ENCODE measurements at regions not wholly inside any gene's neighbourhood (a gene's known extent, or its start where the extent isn't known, plus 50 kb on each side); places are given as distances from the start of the nearest gene placed in this dataset.

DNA sequence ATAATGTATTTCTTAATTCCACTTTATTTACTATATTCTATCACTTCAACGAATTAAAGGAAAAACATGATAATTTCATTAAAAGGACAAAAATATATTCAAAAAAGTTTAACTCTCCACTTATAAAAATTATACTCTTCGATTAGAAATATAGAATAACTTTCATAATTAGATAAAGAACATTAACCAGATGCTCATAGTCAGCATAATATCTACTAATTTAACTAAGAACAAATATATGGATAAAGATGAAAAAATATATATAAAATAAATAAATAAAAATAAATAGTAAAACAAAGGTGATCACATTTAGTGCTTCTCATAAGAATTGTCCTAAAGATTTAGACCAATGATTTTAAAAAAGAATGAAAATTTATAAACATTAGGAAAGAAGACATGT is 1065.2 kb upstream of the CNTN5 start:
- DNase-seq (ENCODE audit: low read depth) = no peak

DNA sequence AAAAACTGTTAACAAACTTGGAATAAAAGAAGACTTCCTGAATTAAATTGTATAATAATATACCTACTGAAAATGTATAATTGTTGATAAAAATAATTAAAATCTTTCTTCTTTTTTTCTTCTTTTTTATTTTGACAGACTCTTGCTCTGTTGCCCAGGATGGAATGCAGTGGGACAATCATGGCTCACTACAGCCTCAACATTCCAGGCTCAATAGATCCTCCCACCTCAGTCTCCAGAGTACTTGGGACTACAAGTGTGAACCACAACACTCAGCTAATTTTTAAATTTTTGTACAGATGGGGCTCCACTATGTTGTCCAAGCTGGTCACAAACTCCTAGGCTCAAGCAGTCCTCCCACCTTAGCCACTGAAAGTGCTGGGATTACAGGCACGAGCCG is 1063.8 kb upstream of the CNTN5 start:
- no peak for DNase-seq (ENCODE audit: low read depth)

DNA sequence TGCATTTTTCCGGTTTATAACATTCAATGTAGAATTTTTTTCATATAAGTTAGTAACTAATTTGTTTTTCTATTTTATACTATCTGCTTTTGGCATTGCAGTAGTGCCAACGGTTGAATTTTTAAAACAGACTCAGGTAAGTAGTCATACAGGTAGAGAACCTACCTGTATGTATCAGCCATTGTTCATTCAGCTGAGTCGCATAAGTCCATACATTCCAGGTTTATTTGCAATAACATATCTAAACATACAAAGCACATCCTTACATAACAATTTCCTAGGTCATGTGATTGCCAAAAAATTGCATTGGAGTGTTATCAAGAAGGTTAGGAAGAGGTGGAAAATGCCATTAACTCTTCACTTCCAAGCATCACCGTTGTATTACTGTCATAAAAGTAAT is 1059.3 kb upstream of the CNTN5 start:
- DNase-seq (ENCODE audit: low read depth) = no peak

DNA sequence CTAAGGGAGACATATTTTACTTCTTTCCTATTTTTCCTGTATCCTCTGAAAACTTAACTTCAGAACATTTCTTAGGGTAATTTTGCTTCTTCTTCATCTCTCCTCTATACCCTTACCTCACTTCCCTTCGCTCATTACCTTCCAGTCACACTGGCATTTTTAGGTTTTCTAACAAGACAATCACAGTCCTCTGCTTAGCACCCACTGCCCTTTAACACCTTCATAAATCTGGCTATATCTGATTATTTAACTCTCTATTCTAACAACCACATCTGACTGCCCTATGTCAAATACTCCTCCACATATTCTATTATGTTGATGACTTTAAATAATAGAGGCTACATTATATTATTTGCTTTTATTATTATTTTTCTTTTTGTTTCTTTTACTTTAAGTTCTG is 1058.0 kb upstream of the CNTN5 start:
- no peak for DNase-seq (ENCODE audit: low read depth)

DNA sequence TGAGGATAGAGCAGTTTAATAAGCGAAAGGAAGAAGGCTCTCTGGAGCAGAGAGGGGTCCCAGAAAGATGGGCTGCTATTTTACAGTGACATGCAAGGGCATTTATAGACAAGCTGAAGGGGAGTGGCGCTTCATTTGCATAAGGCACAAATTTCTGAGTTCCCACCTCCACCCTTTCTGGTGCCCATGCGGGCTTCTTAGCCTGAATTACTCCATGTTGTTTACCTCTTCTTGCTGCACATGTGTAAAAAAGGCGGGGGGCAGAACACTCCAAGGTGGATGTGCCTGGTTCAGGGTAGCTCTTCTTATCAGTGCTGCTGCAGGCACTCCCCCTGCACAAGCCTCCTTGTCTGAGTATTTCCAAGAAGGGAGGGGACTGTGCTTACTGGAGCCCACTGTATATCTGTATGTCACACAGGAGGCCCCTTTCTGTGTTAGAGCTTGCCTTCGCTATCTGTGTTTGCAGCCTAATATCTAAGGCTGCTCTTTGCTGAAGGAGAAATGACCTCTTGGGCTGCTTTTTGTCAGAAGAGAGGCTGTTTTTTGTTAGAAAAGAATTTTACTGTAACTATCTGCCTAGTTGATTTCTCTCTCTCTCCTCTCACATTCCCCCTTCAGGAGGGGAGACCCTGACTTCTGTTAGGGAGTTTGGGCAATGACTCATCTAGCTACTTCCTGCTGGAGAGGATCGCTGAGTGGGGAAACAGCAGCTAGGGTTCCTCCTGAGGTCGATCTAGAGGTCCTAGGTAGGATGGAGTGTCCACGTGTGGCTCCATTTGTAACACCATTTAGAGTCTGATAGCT is 1057.0 kb upstream of the CNTN5 start:
- DNase-seq (ENCODE audit: low read depth) = no peak

DNA sequence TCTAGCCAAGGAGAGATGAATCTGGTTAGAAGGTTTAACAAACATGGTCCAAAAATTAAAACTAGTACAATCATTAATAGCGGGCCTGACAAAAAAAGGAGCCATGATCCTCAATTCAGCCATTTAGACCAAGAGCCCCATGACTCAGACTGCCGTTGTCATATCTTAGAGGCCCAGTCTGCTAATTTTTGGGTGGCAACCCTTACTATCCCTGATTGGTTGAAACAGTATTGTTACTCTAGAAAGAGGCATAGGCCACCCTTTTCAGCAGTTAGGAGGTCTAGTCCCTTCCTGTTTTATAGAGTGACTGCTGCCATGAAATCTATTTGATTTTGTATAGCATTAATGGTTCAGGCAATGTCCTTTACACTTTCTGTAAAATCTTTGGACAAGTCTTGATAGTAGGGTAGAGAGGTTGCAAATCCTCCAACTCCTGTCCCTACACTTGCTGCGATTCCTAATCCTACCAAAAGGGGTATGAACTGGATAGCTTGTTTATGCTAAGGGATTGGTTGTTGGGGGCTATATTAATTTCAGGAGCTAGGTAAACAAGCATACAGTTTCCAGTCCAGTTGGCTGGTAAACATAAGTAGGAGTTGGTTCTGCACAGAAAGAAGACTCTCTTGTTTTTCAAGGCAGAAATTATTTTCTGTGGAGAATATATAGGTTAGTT is 1056.3 kb upstream of the CNTN5 start:
- DNase-seq (ENCODE audit: low read depth) = no peak

DNA sequence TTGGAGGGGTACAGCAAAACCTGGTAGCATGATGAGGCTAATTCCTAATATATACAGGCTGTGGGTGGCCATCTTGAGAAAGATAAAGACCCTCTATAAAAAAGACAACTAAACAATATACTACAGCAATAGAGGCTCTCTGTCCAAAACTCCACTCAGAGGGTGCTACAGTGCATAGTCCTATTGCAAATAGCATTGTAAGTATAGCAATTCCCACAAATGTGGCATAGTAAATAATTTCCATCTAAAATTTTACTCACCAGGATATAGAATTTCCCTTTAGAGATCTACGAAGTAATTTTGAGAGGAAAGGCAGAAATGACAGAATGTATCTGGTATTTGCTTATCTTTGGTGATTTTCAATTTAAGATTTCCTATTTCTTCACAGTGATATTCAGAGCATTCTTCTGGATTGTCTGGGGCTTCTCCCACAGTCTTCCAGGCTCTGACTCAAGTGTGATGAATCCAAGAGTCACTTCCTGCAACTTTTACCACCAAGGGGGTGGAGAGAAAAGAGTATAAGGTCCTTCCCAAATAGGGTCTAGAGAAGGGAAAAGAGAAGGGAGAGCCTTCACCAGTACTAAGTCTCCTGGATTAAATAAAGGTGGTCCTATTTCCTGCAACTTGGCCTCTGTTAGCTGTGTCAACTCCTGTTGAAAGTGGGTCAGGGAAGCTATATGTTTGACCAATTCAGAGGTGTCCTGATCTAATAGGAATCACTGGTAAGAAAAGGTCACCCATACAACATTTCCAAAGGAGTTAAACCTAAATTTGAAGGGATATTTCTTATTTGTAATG is 1054.7 kb upstream of the CNTN5 start:
- DNase-seq (ENCODE audit: low read depth) = no peak

DNA sequence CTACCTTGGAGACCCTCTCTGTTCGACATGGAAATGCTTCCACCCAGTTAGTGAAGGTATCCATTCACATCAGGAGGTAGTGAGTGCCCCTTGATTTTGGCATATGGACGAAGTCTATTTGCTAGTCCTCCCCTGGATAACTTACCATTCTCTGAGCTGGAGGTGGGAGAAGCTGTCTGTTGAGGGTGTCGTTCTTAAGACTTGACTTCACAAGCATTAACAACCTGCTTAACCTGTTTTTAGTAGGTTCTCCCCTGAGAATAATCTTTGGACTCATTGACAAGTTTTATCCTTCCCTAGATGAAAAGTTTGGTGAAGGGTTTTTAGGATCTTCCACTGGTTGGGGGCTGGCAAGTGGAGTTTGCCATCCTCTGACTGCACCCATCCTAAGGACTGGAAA is 1053.8 kb upstream of the CNTN5 start:
- no peak for DNase-seq (ENCODE audit: low read depth)

DNA sequence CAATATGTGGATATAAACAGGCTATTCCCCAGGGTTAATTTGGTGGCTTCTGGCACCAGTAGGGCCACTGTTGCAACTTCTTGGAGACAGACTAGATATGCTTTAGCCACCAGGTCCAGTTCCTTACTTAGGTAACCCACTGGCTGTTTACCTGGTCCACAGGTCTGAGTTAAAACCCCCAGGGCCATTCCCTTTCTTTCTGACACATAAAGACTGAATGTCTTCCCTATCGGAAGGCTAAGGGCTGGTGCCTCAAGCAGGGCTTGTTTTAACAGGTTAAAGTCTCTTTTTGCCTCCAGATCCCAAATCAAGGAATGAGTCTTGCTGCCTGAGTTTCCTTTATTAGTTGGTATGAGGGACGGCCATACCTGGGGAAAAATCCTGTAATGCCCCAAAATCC is 1052.7 kb upstream of the CNTN5 start:
- no peak for DNase-seq (ENCODE audit: low read depth)

DNA sequence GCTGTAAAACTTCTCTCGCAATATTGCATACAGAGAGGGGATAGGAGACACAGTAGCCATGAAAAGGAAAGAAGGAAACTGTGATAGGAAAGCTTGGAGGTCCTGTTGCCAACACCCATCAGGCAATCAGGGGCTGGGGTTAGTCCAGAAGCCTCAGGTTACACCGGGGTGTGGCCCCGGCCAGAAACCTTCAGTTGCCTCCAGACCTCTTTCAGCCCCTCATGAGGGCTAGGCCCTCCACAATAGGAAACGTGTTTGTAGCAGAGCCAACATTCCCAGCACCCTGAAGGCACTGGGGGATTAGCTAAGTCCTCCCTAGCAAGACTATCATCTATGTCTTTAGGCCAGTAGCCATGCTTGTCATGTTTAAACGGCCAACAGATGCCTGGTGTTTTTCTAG is 1048.0 kb upstream of the CNTN5 start:
- DNase-seq (ENCODE audit: low read depth) = no peak

DNA sequence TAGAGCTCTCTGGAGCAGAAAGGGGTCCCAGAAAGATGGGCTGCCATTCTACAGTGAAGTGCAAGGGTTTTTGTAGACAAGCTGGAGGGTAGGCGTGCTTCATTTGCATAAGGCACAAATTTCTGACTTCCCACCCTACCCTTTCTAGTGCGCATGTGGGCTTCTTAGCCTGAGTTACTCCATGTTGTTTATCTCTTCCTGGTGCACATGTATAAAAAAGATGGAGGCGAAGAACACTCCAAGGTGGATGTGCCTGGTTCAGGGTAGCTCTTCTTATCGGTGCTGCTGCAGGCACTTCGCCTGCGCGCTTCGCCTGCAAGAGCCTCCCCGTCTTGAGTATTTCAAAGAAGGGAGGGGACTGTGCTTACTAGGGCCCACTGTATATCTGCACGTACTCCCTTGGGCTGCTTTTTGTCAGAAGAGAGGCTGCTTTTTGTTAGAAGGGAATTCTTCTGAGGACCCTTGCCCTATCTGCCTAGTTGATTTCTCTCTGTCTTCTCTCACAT is 1047.3 kb upstream of the CNTN5 start:
- no peak for DNase-seq (ENCODE audit: low read depth)

DNA sequence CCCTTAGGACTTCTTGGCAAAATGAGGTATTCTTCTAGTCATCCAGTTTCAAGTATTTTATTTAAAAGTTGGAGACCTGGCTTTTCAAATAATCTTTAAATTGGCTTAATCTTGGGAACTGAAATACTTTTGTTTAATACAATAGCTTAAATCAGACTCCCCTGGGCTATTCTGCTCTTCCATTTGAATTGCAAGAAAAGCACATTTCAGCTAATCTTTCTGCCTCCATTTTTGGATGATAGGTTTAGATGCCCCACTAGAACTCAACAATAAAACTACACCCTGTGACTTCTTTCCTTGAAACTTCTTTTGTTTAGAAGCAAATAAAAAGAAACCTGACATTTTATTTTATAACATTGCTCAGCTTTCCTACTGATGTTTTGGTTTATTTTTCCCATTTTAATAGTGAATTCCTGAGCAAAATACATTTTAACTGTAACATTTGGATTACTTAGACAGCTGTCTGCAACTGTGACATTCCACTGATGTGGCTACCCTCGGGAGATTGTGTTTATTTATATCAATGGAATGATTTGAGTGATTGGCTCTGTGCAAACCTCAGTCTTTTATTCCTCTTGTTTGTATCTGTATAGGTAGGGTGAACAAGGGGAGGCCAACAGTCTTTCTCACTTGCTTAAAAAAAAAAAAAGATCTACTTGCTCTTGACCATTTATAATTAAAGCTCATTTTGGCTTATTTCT is 1045.8 kb upstream of the CNTN5 start:
- no peak for DNase-seq (ENCODE audit: low read depth)

DNA sequence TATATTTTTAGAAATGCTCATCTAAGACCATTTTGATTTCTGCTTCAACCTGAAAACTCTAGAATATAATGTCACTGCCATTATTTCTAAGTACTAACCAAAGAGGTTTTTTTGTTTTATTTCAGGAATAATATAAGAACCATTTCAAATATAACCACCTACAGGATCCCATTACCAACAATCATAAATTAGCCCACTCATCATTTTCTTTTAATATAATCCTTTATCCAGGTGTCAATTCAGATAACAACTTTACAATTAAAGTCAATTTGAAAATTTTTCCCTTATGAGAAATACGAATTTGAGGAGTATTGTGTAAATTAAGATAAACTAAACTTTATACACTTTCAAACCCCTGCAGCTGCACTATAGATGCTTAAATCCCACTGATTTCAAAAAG is 1043.0 kb upstream of the CNTN5 start:
- DNase-seq (ENCODE audit: low read depth) = no peak

DNA sequence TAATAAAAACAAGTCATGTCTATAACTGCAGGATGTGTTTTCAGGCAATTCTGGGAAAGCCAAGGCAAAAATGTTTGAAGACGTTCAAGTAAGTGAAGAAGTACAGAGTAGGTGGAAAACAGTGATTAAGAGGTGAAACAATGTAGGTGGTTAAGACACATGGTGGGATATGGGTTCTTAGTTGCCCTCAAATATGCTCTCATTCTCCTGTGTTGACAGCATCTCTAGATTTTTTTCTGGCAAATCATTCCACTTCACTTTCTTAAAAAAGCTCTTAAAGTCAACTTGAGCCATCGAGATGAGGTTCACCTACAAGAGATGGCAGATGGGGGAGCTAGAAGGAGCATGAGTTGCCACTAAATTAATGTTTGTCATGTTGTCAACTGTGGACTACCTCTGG is 1041.0 kb upstream of the CNTN5 start:
- DNase-seq (ENCODE audit: low read depth) = no peak

DNA sequence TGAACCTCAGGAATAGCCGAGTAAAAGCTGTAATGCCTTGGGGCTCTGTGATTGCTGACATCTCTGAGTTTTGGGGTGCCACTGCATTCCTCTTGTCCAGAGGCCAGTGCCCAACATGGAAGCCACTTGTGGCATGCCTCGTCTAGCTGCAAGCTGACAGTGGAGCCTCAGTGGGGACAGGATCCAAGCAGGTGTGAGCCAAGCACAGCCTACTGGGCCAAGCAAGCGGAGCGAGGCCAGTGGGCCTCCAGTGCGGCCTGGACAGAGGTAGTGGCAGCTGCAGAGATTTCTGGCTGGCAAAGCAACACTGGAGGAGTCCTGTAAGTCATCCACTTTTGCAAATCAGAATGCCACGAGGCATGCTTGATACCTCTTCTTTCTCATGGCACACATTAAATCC is 1038.2 kb upstream of the CNTN5 start:
- DNase-seq (ENCODE audit: low read depth) = no peak

DNA sequence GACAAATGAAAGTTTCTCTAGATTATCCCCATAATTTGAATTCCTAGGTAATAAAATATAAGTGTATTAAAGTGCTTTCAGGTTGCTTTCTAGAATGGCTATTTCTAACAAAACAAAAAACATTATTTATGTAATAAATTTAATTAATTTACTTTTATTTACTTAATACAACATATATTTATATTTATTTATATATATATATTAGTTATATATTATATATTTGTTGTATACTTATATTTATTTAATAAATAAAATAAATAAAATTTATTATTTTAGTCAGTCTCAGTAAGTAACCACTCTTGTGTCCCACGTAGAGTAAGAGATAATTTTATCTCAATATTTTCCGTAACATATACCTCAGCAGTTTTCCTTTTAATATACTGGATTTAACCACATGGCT is 1031.6 kb upstream of the CNTN5 start:
- no peak for DNase-seq (ENCODE audit: low read depth)

DNA sequence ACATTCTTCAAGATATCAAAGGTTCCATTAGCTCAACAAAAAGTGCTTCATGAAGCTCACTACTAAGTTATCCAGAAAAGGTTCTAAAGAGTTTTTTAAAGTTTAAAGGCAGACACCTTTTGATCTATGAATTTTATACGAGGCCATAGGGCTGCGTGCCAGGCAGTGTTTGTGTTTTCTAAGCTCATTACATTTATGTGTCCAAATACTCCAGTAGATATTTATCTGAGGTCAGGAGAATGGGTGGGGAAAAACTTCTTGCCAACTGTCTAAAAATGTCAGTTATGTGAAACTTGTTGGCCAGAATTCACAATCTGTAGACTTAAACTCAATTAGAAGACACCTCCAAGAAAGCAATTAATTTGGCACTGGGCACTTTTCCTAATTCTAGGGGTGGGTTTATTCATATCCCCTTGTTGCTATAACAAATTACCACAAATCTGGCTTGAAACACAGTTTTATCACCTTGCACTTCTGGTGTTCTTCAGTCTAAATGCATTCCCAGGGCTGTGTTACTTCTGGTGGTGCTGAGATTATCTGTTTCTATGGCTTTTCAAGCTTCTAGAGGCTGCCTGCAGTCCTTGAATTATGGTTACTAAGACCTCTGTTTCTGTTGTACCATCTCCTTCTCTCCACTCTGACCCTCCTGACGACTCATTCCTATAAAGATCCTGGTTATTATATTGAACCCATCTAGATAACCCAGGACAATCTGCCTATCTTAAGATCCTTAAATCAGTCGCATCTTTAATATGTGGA is 1030.4 kb upstream of the CNTN5 start:
- DNase-seq (ENCODE audit: low read depth) = no peak

DNA sequence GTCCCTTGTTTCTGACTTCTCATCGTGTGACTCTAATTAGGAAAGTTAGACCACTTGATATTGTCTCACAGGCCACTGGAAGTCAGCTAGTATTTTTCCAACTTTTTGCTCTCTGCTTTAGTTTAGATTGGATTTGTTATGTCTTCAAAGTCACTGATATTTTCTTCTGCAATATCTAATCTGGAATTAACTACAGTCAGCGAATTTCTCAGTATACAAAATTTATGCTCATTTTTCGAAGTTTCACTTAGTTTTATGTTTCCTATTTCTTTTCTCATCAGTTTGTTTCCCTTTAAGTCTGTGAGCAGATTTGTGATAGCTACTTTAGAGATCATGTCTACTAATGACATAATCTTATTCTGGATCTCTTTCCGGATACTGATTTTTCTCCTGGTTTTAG is 1027.2 kb upstream of the CNTN5 start:
- DNase-seq (ENCODE audit: low read depth) = no peak

DNA sequence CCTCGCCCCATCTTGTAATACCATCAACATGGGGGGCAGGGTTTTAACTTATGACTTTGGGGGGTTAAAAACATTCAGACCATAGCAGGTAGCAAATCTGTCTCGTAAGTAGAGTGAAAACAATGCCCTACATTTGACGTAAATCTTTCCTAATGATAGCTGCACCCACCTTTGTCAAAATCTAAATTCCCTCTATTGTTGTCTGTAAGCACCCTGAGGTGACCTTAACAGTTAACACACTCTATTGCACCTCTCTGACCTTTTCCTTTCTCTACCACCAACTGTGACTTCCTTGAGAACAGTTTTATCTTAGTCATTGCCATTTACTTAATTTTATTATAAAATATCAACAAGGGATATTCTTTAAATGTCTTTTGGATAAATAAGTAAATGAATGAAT is 1024.9 kb upstream of the CNTN5 start:
- DNase-seq (ENCODE audit: low read depth) = no peak

DNA sequence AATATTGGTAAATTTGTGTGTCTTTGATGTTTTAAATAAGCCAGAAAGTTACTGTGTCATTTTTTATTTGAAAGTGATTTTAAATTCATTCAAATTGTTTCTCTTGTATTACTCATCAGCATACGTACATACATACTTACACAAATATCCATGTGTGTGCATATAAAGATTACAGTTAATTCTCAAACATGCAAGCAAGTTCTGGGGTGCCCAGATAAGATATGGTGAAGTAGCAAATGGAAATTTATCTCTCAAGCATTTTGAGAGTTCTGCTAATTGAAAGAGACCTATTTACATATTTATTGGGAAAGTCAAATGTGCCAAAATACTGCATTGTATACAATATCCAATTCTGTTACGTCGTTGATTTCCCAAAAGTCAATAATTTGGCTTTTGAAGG is 1024.0 kb upstream of the CNTN5 start:
- no peak for DNase-seq (ENCODE audit: low read depth)
